CD4-positive, alpha-beta T cell (primary cell): ENCODE measurements at regions not wholly inside any gene's neighbourhood (a gene's known extent, or its start where the extent isn't known, plus 50 kb on each side); places are given as distances from the start of the nearest gene placed in this dataset.

Experiments
- ATAC-seq: fragments of 200-7000 bp; cut with Tn5 transposase; one replicate; pipeline ENCODE4 v1.10.0; 2022; ENCODE audit warnings: mild to moderate bottlenecking; ENCODE audit not compliant: poor library complexity
- CTCF ChIA-PET: fragments of 350-600 bp; sonication (Branson Sonifier 250); formaldehyde crosslinking; loops from one replicate; lab custom pipeline; 2021; ENCODE audit warnings: antibody characterized with exemption, inconsistent platforms; lab: Charles Lee
- POLR2A ChIA-PET: fragments of 350-600 bp; sonication (Branson Sonifier 250); formaldehyde crosslinking; loops from one replicate; lab custom pipeline; 2021; ENCODE audit warnings: antibody characterized with exemption, inconsistent platforms; lab: Charles Lee
- DNase-seq, 14 experiments: peaks; one replicate each; pipeline ENCODE4 v3.0.0-alpha.2; 2013 to 2020; ENCODE audit warnings: mixed read lengths in 2 of 14
- H3K27ac ChIP-seq, 2 donors: one replicate each; pipeline versions ENCODE4 v1.5.1 to v1.7.0; 2013; ENCODE audit warnings: low read length in 2 of 2, low read depth in 1 of 2, mild to moderate bottlenecking in 1 of 2
- H3K27me3 ChIP-seq, 2 experiments: 1 replicate in 1 of 2; 2 replicates in 1 of 2; pipeline versions ENCODE4 v1.6.1 to v1.7.0; 2013; ENCODE audit warnings: low read length in 2 of 2, control low read depth in 1 of 2, mild to moderate bottlenecking in 1 of 2, moderate library complexity in 1 of 2; ENCODE audit not compliant: insufficient read depth in 2 of 2, control insufficient read depth in 1 of 2
- H3K36me3 ChIP-seq: one replicate; pipeline ENCODE4 v1.6.1; 2013; ENCODE audit warnings: low read length, control low read depth; ENCODE audit not compliant: insufficient read depth
- H3K4me1 ChIP-seq: one replicate; pipeline ENCODE4 v1.6.1; 2013; ENCODE audit warnings: low read length, control low read depth; ENCODE audit not compliant: insufficient read depth
- H3K4me3 ChIP-seq: one replicate; pipeline ENCODE4 v1.5.1; 2013; ENCODE audit warnings: mild to moderate bottlenecking, low read length, moderate library complexity
- H3K9me3 ChIP-seq, 2 experiments: 1 replicate in 1 of 2; 2 replicates in 1 of 2; pipeline versions ENCODE4 v1.6.1 to v1.7.0; 2013; ENCODE audit warnings: low read length in 2 of 2, mild to moderate bottlenecking in 2 of 2, control low read depth in 1 of 2, moderate library complexity in 1 of 2; ENCODE audit not compliant: control insufficient read depth in 1 of 2, insufficient read depth in 1 of 2
- H3K27ac Mint-ChIP-seq: one replicate; pipeline ENCODE4 v1.8.0; 2020; ENCODE audit warnings: mixed read lengths
- H3K27me3 Mint-ChIP-seq: one replicate; pipeline ENCODE4 v1.8.0; 2021; ENCODE audit warnings: mixed read lengths
- H3K36me3 Mint-ChIP-seq: one replicate; pipeline ENCODE4 v1.8.0; 2021; ENCODE audit warnings: low read depth, mixed read lengths
- H3K4me1 Mint-ChIP-seq: one replicate; pipeline ENCODE4 v1.8.0; 2021; ENCODE audit warnings: low read depth, mixed read lengths
- H3K4me3 Mint-ChIP-seq: one replicate; pipeline ENCODE4 v1.8.0; 2020; ENCODE audit warnings: mild to moderate bottlenecking, mixed read lengths
- H3K9me3 Mint-ChIP-seq: one replicate; pipeline ENCODE4 v1.8.0; 2020; ENCODE audit warnings: mixed read lengths
- CTCF ChIP-seq: fragments of 200-600 bp; IDR thresholded peaks from one replicate; pipeline ENCODE4 v1.8.0; 2022; ENCODE audit warnings: antibody characterized with exemption, mild to moderate bottlenecking
- intact Hi-C, 2 experiments: fragments of 100-400 bp; cut with DNase I in 1 of 2; cut with micrococcal nuclease in 1 of 2; formaldehyde crosslinking; loops; one replicate each; pipeline versions ENCODE4 v1.15.1 to v1.9.0; 2023 to 2025; cut with DNase I, micrococcal nuclease

- no peak for DNase-seq
- H3K36me3 ChIP-seq = no peaks in the 10 kb centered on the region
- no peak for TF ChIP-seq CTCF
- intact Hi-C loops = no loop called here
- H3K9me3 Mint-ChIP-seq = no peaks in the 10 kb centered on the region
- no peaks in the 10 kb centered on the region for H3K4me1 ChIP-seq
- no peaks in the 10 kb centered on the region for H3K9me3 ChIP-seq
- H3K4me1 Mint-ChIP-seq = no peaks in the 10 kb centered on the region
- H3K4me3 Mint-ChIP-seq = no peak overlapping the region
- CTCF ChIA-PET = no interaction called here
- H3K27ac ChIP-seq = no peak overlapping the region
- no peaks in the 10 kb centered on the region for H3K36me3 Mint-ChIP-seq
- no peaks in the 10 kb centered on the region for H3K27me3 ChIP-seq
- H3K27ac Mint-ChIP-seq = no peak overlapping the region
- H3K27me3 Mint-ChIP-seq = no peaks in the 10 kb centered on the region
- H3K4me3 ChIP-seq = no peak overlapping the region
- ATAC-seq = no peak
- POLR2A ChIA-PET = no interaction called here
Observed at GRCh38 chr18:68284236-68284780, 430.6 kb downstream of the TMX3 start.

- CTCF ChIA-PET = no interaction called here
Observed at GRCh38 chr18:68283834-68284233, 431.1 kb downstream of the TMX3 start.

GRCh38 chr18:68282232-68282631 is 432.7 kb downstream of the TMX3 start:
- Histone ChIP-seq H3K27me3 (no peaks in the 10 kb centered on the region), H3K4me1 (no peaks in the 10 kb centered on the region), H3K4me3 (no peak overlapping the region), H3K36me3 (no peaks in the 10 kb centered on the region), H3K9me3 (no peaks in the 10 kb centered on the region), H3K27ac (no peak overlapping the region)
- no peak for DNase-seq
- no peak for TF ChIP-seq CTCF
- Mint-ChIP-seq H3K9me3 (no peaks in the 10 kb centered on the region), H3K4me1 (no peaks in the 10 kb centered on the region), H3K27me3 (no peaks in the 10 kb centered on the region), H3K36me3 (no peaks in the 10 kb centered on the region), H3K27ac (no peak overlapping the region), H3K4me3 (no peak overlapping the region)
- intact Hi-C loops = no loop called here
- POLR2A ChIA-PET = no interaction called here
- no peak for ATAC-seq
- CTCF ChIA-PET = no interaction called here

More at GRCh38 chr18:68283834-68284233, 431.1 kb downstream of the TMX3 start:
- Mint-ChIP-seq H3K4me1 (no peaks in the 10 kb centered on the region), H3K9me3 (no peaks in the 10 kb centered on the region), H3K4me3 (no peak overlapping the region), H3K27ac (no peak overlapping the region), H3K27me3 (no peaks in the 10 kb centered on the region), H3K36me3 (no peaks in the 10 kb centered on the region)
- ATAC-seq (no peak), DNase-seq (no peak)
- TF ChIP-seq CTCF = no peak
- H3K4me3 ChIP-seq = no peak overlapping the region
- no peak overlapping the region for H3K27ac ChIP-seq
- POLR2A ChIA-PET = no interaction called here
- intact Hi-C loops = no loop called here
- H3K9me3 ChIP-seq = no peaks in the 10 kb centered on the region
- no peaks in the 10 kb centered on the region for H3K27me3 ChIP-seq
- H3K4me1 ChIP-seq = no peaks in the 10 kb centered on the region
- H3K36me3 ChIP-seq = no peaks in the 10 kb centered on the region
